Stimulated activated CD4-positive, alpha-beta T cell treated with anti-CD3 and anti-CD28 coated beads, TNF-alpha, amount 100 ng/mL, for 24 hours (primary cell): ENCODE measurements at regions not wholly inside any gene's neighbourhood (a gene's known extent, or its start where the extent isn't known, plus 50 kb on each side); places are given as distances from the start of the nearest gene placed in this dataset.
"Not testable (repeated sequence)": the region's sequence is repeated elsewhere in the genome, so short reads cannot be mapped to it uniquely, and the experiment has no call there.

Source experiments
- DNase-seq, 3 experiments: peaks; one replicate each; pipeline ENCODE4 v3.0.0-alpha.2; 2020; ENCODE audit warnings: low read depth in 3 of 3

GRCh38 chr20:47983642-47984041, 198.4 kb upstream of the SULF2 start:
- DNase-seq, result not testable (repeated sequence)

GRCh38 chr20:47982574-47983360, 197.5 kb upstream of the SULF2 start:
- no peak for DNase-seq

GRCh38 chr20:47981222-47981621, 195.9 kb upstream of the SULF2 start:
- DNase-seq, result no peak

- DNase-seq, result no peak
Measured at GRCh38 chr20:47980336-47981177, 195.3 kb upstream of the SULF2 start.

GRCh38 chr20:47979361-47980095, 194.2 kb upstream of the SULF2 start:
- not testable (repeated sequence) for DNase-seq

GRCh38 chr20:47978428-47979120, 193.3 kb upstream of the SULF2 start:
- not testable (repeated sequence) for DNase-seq

- DNase-seq, result not testable (repeated sequence)
Measured at GRCh38 chr20:47977789-47978252, 192.5 kb upstream of the SULF2 start.

GRCh38 chr20:47977017-47977788, 191.9 kb upstream of the SULF2 start:
- not testable (repeated sequence) for DNase-seq

- no peak for DNase-seq
Measured at GRCh38 chr20:47974234-47974878, 189.1 kb upstream of the SULF2 start.

GRCh38 chr20:47973519-47974233, 188.4 kb upstream of the SULF2 start:
- no peak for DNase-seq

GRCh38 chr20:47972916-47973309, 187.6 kb upstream of the SULF2 start:
- no peak for DNase-seq

GRCh38 chr20:47972297-47972915, 187.1 kb upstream of the SULF2 start:
- not testable (repeated sequence) for DNase-seq

GRCh38 chr20:47971058-47971791, 185.9 kb upstream of the SULF2 start:
- no peak for DNase-seq

GRCh38 chr20:47970282-47970903, 185.1 kb upstream of the SULF2 start:
- no peak for DNase-seq

- DNase-seq, result no peak
Measured at GRCh38 chr20:47969426-47969825, 184.1 kb upstream of the SULF2 start.

GRCh38 chr20:47968541-47969310, 183.4 kb upstream of the SULF2 start:
- no peak for DNase-seq

- DNase-seq, result no peak
Measured at GRCh38 chr20:47964149-47964548, 178.9 kb upstream of the SULF2 start.
